ENCODE measurements at regions not wholly inside any gene's neighbourhood (a gene's known extent, or its start where the extent isn't known, plus 50 kb on each side); places are given as distances from the start of the nearest gene placed in this dataset.
"Not testable (repeated sequence)": the region's sequence is repeated elsewhere in the genome, so short reads cannot be mapped to it uniquely, and the experiment has no call there.

DNA sequence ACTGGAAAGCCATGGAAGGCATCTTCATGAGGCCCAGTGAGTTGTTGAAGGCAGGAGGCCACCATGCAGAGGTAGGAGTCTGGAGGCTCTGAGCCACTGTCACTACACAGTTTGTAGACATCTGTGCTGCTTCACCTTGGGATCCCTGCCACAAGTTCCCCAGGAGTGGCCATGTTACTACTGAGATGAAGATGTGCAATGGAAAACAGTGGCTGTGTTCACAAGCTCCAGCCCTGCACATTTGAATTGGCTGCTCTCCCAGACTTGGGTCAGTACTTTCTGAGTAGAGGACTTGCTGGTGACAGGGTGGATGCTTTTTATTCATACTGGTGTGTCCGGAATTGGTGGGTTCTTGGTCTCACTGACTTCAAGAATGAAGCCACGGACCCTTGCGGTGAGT, 86.9 kb upstream of the C15orf39 start:
- H3K4me1 ChIP-seq (ENCODE audit: control insufficient read depth in 2 of 2, insufficient read depth in 2 of 2, low read length in 1 of 2), result no peaks in the 10 kb centered on the region
- no peaks in the 10 kb centered on the region for H3K9me3 ChIP-seq (ENCODE audit: control insufficient read depth in 2 of 2, insufficient read depth in 1 of 2, low read depth in 1 of 2, low read length in 1 of 2)
- no peak overlapping the region for H3K27ac ChIP-seq (ENCODE audit: low read depth in 2 of 2, low read length in 1 of 2)
- no peaks in the 10 kb centered on the region for H3K27me3 ChIP-seq (ENCODE audit: control insufficient read depth in 1 of 2, insufficient read depth in 2 of 2, low read length in 2 of 2)
- H3K36me3 ChIP-seq (ENCODE audit: control insufficient read depth in 2 of 2, insufficient read depth in 2 of 2, low read length in 1 of 2), result no peaks in the 10 kb centered on the region
- WGBS, 2 donors, result 94% methylated on average over 3 of the region's 3 CpGs
- H3K4me3 ChIP-seq (ENCODE audit: low read depth in 1 of 2, low read length in 2 of 2), result no peak overlapping the region

GRCh38 chr15:75115411-75115913, 86.2 kb upstream of the C15orf39 start:
- not testable (repeated sequence) for H3K4me3 ChIP-seq (ENCODE audit: low read depth in 1 of 2, low read length in 2 of 2); H3K4me1 ChIP-seq (ENCODE audit: control insufficient read depth in 2 of 2, insufficient read depth in 2 of 2, low read length in 1 of 2); H3K27me3 ChIP-seq (ENCODE audit: control insufficient read depth in 1 of 2, insufficient read depth in 2 of 2, low read length in 2 of 2); H3K36me3 ChIP-seq (ENCODE audit: control insufficient read depth in 2 of 2, insufficient read depth in 2 of 2, low read length in 1 of 2); H3K9me3 ChIP-seq (ENCODE audit: control insufficient read depth in 2 of 2, insufficient read depth in 1 of 2, low read depth in 1 of 2, low read length in 1 of 2); H3K27ac ChIP-seq (ENCODE audit: low read depth in 2 of 2, low read length in 1 of 2)
- WGBS, 2 donors, result 69 to 77% methylated on average over 8 of the region's 8 CpGs

GRCh38 chr15:75116143-75116542, 85.5 kb upstream of the C15orf39 start:
- not testable (repeated sequence) for H3K4me1 ChIP-seq (ENCODE audit: control insufficient read depth in 2 of 2, insufficient read depth in 2 of 2, low read length in 1 of 2); H3K27ac ChIP-seq (ENCODE audit: low read depth in 2 of 2, low read length in 1 of 2); H3K9me3 ChIP-seq (ENCODE audit: control insufficient read depth in 2 of 2, insufficient read depth in 1 of 2, low read depth in 1 of 2, low read length in 1 of 2); H3K27me3 ChIP-seq (ENCODE audit: control insufficient read depth in 1 of 2, insufficient read depth in 2 of 2, low read length in 2 of 2); H3K4me3 ChIP-seq (ENCODE audit: low read depth in 1 of 2, low read length in 2 of 2); H3K36me3 ChIP-seq (ENCODE audit: control insufficient read depth in 2 of 2, insufficient read depth in 2 of 2, low read length in 1 of 2)
- WGBS, 2 donors, result 93 to 95% methylated on average over 22 to 31 of the region's 31 CpGs

GRCh38 chr15:75117993-75118392, 83.7 kb upstream of the C15orf39 start:
- Histone ChIP-seq H3K27ac (ENCODE audit: low read depth in 2 of 2, low read length in 1 of 2) (no peak overlapping the region), H3K4me3 (ENCODE audit: low read depth in 1 of 2, low read length in 2 of 2) (no peak overlapping the region), H3K9me3 (ENCODE audit: control insufficient read depth in 2 of 2, insufficient read depth in 1 of 2, low read depth in 1 of 2, low read length in 1 of 2) (no peaks in the 10 kb centered on the region), H3K4me1 (ENCODE audit: control insufficient read depth in 2 of 2, insufficient read depth in 2 of 2, low read length in 1 of 2) (no peaks in the 10 kb centered on the region), H3K36me3 (ENCODE audit: control insufficient read depth in 2 of 2, insufficient read depth in 2 of 2, low read length in 1 of 2) (no peaks in the 10 kb centered on the region), H3K27me3 (ENCODE audit: control insufficient read depth in 1 of 2, insufficient read depth in 2 of 2, low read length in 2 of 2) (no peaks in the 10 kb centered on the region)
- WGBS, 2 donors, result 95 to 100% methylated on average over 1 of the region's 1 CpG

DNA sequence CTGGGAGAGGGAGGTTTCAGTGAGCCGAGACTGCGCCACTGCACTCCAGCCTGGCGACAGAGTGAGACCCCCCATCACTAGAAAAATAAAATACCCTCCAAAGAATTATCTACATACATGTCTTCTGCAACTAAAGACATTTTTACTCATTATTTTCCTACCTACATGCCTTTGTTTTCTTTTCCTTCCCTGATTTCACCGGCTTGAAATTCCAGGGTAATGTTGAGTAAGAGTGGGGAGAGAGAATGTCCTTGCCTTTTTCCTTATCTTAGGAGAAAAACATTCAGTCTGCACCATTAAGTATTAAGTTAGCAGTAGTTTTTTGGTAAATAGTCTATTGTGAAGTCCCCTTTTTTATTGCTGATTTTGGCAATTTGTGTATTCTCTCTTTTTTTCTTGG, 82.4 kb upstream of the C15orf39 start:
- H3K9me3 ChIP-seq (ENCODE audit: control insufficient read depth in 2 of 2, insufficient read depth in 1 of 2, low read depth in 1 of 2, low read length in 1 of 2); H3K4me3 ChIP-seq (ENCODE audit: low read depth in 1 of 2, low read length in 2 of 2); H3K4me1 ChIP-seq (ENCODE audit: control insufficient read depth in 2 of 2, insufficient read depth in 2 of 2, low read length in 1 of 2); H3K27me3 ChIP-seq (ENCODE audit: control insufficient read depth in 1 of 2, insufficient read depth in 2 of 2, low read length in 2 of 2); H3K27ac ChIP-seq (ENCODE audit: low read depth in 2 of 2, low read length in 1 of 2); H3K36me3 ChIP-seq (ENCODE audit: control insufficient read depth in 2 of 2, insufficient read depth in 2 of 2, low read length in 1 of 2): not testable (repeated sequence)
- 90 to 91% methylated on average over 4 of the region's 4 CpGs for WGBS, 2 donors

DNA sequence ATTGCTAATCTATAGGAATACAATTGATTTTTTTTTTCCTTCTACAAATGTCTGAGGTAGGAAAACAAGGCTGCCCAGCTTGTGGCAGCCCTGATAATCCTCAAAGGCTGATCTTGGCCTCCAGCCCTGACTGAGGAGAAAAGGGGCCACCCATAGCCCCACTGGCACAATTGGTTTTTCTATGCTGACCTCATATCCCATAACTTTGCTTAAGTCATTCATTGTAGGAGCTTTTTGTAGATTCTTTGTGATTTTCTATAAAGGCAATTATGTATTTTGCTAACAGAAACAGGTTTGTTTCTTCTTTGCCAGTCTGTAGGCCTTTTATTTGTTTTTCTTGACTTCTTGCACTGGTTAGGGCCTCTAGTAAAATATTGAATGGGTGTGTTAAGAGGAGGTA, 80.2 kb upstream of the C15orf39 start:
- Histone ChIP-seq H3K4me1 (ENCODE audit: control insufficient read depth in 2 of 2, insufficient read depth in 2 of 2, low read length in 1 of 2) (no peaks in the 10 kb centered on the region), H3K9me3 (ENCODE audit: control insufficient read depth in 2 of 2, insufficient read depth in 1 of 2, low read depth in 1 of 2, low read length in 1 of 2) (no peaks in the 10 kb centered on the region), H3K27ac (ENCODE audit: low read depth in 2 of 2, low read length in 1 of 2) (no peak overlapping the region), H3K27me3 (ENCODE audit: control insufficient read depth in 1 of 2, insufficient read depth in 2 of 2, low read length in 2 of 2) (no peaks in the 10 kb centered on the region), H3K36me3 (ENCODE audit: control insufficient read depth in 2 of 2, insufficient read depth in 2 of 2, low read length in 1 of 2) (no peaks in the 10 kb centered on the region), H3K4me3 (ENCODE audit: low read depth in 1 of 2, low read length in 2 of 2) (no peak overlapping the region)

DNA sequence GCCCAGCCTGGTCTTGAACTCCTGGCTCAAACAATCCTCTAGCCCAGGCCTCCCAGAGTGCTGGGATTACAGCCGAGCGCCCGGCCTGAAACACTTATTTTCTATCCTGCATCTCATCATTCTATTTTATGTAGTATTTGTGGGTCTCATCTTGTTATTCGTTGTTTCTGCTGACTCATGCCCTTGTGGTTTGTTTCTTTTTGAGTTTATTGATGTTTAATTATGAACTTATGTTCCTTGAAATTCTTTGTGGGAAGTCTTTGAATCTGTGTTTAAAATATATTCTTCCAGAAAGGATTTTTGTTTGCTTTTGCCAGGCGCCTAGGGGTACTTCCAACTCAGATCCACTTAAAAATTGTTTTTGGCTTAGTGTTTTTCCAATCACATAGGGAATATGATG, 78.3 kb upstream of the C15orf39 start:
- H3K4me1 ChIP-seq (ENCODE audit: control insufficient read depth in 2 of 2, insufficient read depth in 2 of 2, low read length in 1 of 2), result no peaks in the 10 kb centered on the region
- H3K27ac ChIP-seq (ENCODE audit: low read depth in 2 of 2, low read length in 1 of 2), result no peak overlapping the region
- H3K9me3 ChIP-seq (ENCODE audit: control insufficient read depth in 2 of 2, insufficient read depth in 1 of 2, low read depth in 1 of 2, low read length in 1 of 2), result no peaks in the 10 kb centered on the region
- no peak overlapping the region for H3K4me3 ChIP-seq (ENCODE audit: low read depth in 1 of 2, low read length in 2 of 2)
- H3K36me3 ChIP-seq (ENCODE audit: control insufficient read depth in 2 of 2, insufficient read depth in 2 of 2, low read length in 1 of 2), result no peaks in the 10 kb centered on the region
- H3K27me3 ChIP-seq (ENCODE audit: control insufficient read depth in 1 of 2, insufficient read depth in 2 of 2, low read length in 2 of 2), result no peaks in the 10 kb centered on the region
- 75 to 92% methylated on average over 5 of the region's 5 CpGs for WGBS, 2 donors

DNA sequence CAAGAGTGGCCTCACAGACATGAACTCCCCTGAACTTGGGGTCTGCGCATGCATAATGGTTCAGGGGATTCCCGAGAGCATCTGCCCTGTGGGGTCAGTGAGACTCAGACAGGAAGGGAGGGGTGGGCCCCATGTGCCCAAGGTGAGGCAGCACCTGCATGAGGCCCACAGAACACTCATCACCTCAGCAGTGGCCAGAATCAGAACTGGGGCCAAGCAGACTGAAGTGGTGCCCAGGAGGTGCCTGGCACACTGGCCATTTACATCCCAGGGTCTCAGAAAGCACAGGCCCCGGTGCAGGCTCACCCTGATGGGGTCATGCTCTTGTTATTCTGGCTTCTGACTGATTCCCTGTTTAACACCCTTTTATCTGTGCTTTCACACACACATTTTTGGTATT, 77.4 kb upstream of the C15orf39 start:
- not testable (repeated sequence) for H3K27me3 ChIP-seq (ENCODE audit: control insufficient read depth in 1 of 2, insufficient read depth in 2 of 2, low read length in 2 of 2); H3K36me3 ChIP-seq (ENCODE audit: control insufficient read depth in 2 of 2, insufficient read depth in 2 of 2, low read length in 1 of 2); H3K9me3 ChIP-seq (ENCODE audit: control insufficient read depth in 2 of 2, insufficient read depth in 1 of 2, low read depth in 1 of 2, low read length in 1 of 2); H3K4me1 ChIP-seq (ENCODE audit: control insufficient read depth in 2 of 2, insufficient read depth in 2 of 2, low read length in 1 of 2); H3K27ac ChIP-seq (ENCODE audit: low read depth in 2 of 2, low read length in 1 of 2); H3K4me3 ChIP-seq (ENCODE audit: low read depth in 1 of 2, low read length in 2 of 2)
- 82 to 85% methylated on average over 3 of the region's 3 CpGs for WGBS, 2 donors

GRCh38 chr15:75125935-75126334, 75.7 kb upstream of the C15orf39 start:
- Histone ChIP-seq H3K27me3 (ENCODE audit: control insufficient read depth in 1 of 2, insufficient read depth in 2 of 2, low read length in 2 of 2) (no peaks in the 10 kb centered on the region), H3K4me1 (ENCODE audit: control insufficient read depth in 2 of 2, insufficient read depth in 2 of 2, low read length in 1 of 2) (no peaks in the 10 kb centered on the region), H3K9me3 (ENCODE audit: control insufficient read depth in 2 of 2, insufficient read depth in 1 of 2, low read depth in 1 of 2, low read length in 1 of 2) (no peaks in the 10 kb centered on the region), H3K27ac (ENCODE audit: low read depth in 2 of 2, low read length in 1 of 2) (no peak overlapping the region), H3K4me3 (ENCODE audit: low read depth in 1 of 2, low read length in 2 of 2) (no peak overlapping the region), H3K36me3 (ENCODE audit: control insufficient read depth in 2 of 2, insufficient read depth in 2 of 2, low read length in 1 of 2) (no peaks in the 10 kb centered on the region)
- 94 to 96% methylated on average over 5 of the region's 5 CpGs for WGBS, 2 donors

- H3K4me3 ChIP-seq (ENCODE audit: low read depth in 1 of 2, low read length in 2 of 2), result no peak overlapping the region
- 89 to 94% methylated on average over 10 of the region's 10 CpGs for WGBS, 2 donors
- H3K27me3 ChIP-seq (ENCODE audit: control insufficient read depth in 1 of 2, insufficient read depth in 2 of 2, low read length in 2 of 2), result no peaks in the 10 kb centered on the region
- H3K9me3 ChIP-seq (ENCODE audit: control insufficient read depth in 2 of 2, insufficient read depth in 1 of 2, low read depth in 1 of 2, low read length in 1 of 2), result no peaks in the 10 kb centered on the region
- H3K36me3 ChIP-seq (ENCODE audit: control insufficient read depth in 2 of 2, insufficient read depth in 2 of 2, low read length in 1 of 2), result no peaks in the 10 kb centered on the region
- H3K27ac ChIP-seq (ENCODE audit: low read depth in 2 of 2, low read length in 1 of 2), result no peak overlapping the region
- H3K4me1 ChIP-seq (ENCODE audit: control insufficient read depth in 2 of 2, insufficient read depth in 2 of 2, low read length in 1 of 2), result no peaks in the 10 kb centered on the region
Observed at GRCh38 chr15:75126864-75127580, 74.7 kb upstream of the C15orf39 start.
